Frontal cortex (tissue), 3 donors: ENCODE measurements at regions not wholly inside any gene's neighbourhood (a gene's known extent, or its start where the extent isn't known, plus 50 kb on each side); places are given as distances from the start of the nearest gene placed in this dataset.

Experiments used
- DNase-seq, 2 donors: peaks; one replicate each; pipeline ENCODE4 v3.0.0; 2012; ENCODE audit warnings: low spot score in 2 of 2
- FAIRE-seq: peaks from 2 replicates; lab custom pipeline; 2012; peaks lifted over from hg19 to GRCh38; lab: Jason Lieb, UNC
- donor health status: control.
- donor health status: control.
- donor health status: control.

- FAIRE-seq, result no peak
- DNase-seq, result no peak
These were observed 636.1 kb upstream of the FZD8 start for GRCh38 chr10:36278176-36278575.

- DNase-seq, result no peak
These were observed 635.4 kb upstream of the FZD8 start for GRCh38 chr10:36277459-36277858.

DNA sequence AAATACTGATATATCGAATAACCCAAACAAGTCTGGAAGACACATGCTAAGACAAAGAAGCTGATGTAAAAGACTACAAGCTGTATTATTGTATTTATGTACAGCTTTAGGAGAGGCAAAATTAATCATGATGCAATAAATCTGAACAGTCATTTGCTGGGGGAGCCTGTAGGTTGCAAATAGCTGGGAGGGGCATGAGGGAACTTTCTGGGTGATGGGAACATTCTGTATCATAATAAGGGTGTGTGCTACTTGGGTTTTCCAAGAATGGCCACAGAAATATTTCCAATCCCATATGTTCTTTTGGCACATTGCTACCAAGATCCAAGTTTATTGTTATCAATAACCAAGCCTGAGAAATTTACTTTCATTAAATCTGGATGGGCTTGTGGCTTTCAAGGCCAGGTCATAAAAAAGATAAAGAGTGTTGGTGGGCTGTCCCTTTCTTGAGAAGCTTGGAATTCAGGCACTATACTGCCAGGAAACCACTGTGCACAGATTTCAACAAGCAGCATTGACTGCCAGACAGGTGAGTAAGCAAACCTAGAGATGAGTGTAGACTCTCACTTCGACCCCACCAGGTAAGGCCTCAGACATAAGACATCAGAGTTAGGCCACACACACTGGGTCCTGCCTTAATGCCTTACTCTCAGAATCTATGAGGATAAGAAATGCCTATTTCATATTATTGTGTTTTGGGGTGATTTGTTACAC lies 629.7 kb upstream of the FZD8 start:
- FAIRE-seq (no peak), DNase-seq (no peak)

More at GRCh38 chr10:36277459-36277858, 635.4 kb upstream of the FZD8 start:
- no peak for FAIRE-seq

GRCh38 chr10:36269222-36269621 lies 627.1 kb upstream of the FZD8 start:
- DNase-seq, result no peak
- FAIRE-seq, result no peak

DNA sequence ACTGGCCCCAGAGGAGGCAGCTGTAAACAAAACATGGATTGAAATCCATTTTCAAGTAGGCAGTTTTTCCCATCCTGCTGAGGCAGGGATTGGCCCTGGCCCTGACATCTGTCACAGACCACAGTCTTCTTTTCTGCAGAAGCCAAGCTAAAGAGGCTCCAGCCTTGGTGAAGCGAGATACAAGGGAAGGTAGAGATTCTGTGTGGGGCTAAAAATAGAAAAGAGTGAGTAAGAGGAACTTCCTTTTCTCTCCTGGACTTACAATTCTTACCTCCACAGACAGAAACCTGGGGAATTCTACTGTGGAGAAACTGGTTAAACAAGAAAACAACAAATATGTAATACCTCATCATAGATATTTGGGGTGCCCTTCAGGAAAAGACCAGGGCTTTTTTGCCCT lies 624.8 kb upstream of the FZD8 start:
- DNase-seq, result no peak
- no peak for FAIRE-seq

- FAIRE-seq (no peak), DNase-seq (no peak)
These were observed 623.6 kb upstream of the FZD8 start for GRCh38 chr10:36265741-36266140.

DNA sequence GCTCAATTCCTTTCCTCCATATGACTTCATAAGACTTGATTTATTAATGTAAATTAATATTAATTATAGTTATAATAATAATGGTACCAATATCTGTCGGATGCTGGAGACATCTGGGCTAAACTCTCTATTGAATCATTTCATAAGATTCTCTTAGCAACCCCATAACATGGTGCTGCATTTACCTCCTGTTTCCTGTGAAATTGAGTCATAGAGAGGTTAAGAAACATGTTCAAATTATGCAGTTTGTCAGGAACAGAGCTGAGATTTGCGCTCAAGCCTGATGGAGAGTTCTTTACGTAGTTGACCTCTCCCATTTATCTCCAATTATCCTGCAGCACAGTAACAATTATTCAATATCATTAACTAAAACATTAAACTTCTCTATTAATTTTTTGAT lies 621.8 kb upstream of the FZD8 start:
- FAIRE-seq (no peak), DNase-seq (no peak)

DNA sequence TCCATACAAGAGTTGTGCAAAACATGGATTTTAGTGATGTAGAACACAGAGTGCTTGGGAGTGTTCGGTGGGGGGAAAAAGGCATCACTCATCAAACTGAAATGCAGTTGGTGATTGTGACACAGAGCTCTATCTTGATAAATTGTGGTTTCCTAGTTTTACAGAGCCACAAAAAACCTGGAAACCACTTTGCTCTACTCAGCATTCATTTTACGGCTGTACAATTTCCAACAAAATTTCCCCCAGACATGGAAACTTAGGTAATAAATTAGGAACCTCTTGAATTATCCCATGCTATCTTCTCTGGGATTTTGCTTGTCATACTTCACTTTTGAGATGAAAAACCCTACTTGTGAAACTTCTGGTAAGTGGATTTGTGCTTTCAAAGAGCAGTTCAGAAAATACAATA lies 614.9 kb upstream of the FZD8 start:
- DNase-seq, result no peak
- FAIRE-seq, result no peak

GRCh38 chr10:36256166-36256565 lies 614.1 kb upstream of the FZD8 start:
- FAIRE-seq, result no peak
- DNase-seq, result no peak

- DNase-seq (no peak), FAIRE-seq (no peak)
These were observed 612.1 kb upstream of the FZD8 start for GRCh38 chr10:36254199-36254598.

GRCh38 chr10:36253731-36254130 lies 611.6 kb upstream of the FZD8 start:
- no peak for FAIRE-seq
- no peak for DNase-seq

GRCh38 chr10:36251068-36251467 lies 609.0 kb upstream of the FZD8 start:
- DNase-seq (no peak), FAIRE-seq (no peak)

DNA sequence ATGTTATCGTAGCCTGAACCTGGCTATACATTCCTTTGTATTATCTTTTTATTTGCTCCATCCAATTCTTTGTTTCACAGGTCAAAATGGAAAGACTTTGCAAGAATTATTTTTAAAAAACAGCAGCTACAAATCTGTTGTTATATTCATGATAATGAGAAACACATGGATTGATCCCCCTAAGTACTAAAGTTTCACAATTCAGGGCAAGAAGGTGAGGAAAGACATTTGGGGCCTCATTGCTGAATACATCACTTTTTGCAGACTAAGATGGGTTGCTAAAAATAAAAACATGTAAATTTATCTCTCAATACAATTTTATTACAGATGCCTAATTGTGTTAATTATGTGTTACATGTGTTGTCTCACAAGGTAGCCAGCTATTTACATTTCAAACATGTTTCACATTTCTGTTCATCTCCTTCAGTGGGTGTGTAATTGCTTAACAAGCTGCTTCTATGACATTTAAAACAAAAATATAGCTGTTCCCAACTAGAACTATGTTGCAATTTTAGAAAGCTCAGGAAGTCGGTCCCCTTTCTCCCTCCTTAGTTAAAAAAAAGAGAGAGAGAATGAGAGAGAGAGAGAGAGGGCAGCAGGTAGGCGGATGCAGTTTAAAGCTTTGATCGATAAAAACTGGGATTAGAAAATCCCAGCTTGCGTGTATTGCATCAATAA lies 606.3 kb upstream of the FZD8 start:
- FAIRE-seq, result no peak

GRCh38 chr10:36247478-36247877 lies 605.4 kb upstream of the FZD8 start:
- no peak for DNase-seq
- no peak for FAIRE-seq

More for the DNA sequence above, 606.3 kb upstream of the FZD8 start:
- DNase-seq, result no peak

- FAIRE-seq (no peak), DNase-seq (no peak)
These were observed 594.8 kb upstream of the FZD8 start for GRCh38 chr10:36236931-36237330.

DNA sequence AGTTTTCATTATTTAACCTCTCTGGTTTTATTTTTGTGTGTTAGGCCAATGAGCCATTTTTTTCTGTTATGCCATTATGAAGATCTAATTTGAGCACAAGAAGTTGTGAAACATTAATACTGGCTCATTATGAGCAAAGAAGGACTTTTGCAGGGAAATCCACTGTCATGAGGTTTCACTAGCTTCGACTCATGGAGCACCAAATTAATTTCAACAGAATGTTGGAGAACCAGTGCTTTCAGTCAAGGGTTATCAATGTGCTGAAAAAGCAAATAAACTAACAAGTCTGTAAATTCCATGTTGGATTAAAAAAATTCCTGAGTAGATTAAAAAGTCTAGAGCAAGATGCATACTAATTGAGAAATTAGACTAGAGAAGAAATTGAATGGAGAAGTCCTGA lies 594.2 kb upstream of the FZD8 start:
- no peak for DNase-seq

DNA sequence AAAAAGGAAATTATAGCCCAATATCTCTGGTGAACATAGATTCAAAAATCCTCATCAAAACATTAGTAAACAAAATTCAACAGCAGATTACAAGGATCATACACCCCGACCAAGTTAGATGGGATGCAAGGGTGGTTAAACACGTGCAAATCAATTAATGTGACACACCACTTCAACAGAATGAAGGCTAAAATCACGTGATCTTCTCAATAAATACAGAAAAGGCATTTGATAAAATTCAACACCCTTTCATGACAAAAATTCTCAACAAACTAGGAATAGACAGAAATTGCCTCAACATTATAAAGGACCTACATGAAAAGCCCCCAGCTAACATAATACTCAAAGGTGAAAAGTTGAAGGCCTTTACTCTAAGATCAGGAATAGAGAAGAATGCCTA lies 590.8 kb upstream of the FZD8 start:
- DNase-seq (no peak), FAIRE-seq (no peak)

More for the DNA sequence above, 594.2 kb upstream of the FZD8 start:
- no peak for FAIRE-seq

- DNase-seq (no peak), FAIRE-seq (no peak)
These were observed 582.4 kb upstream of the FZD8 start for GRCh38 chr10:36224431-36224985.

DNA sequence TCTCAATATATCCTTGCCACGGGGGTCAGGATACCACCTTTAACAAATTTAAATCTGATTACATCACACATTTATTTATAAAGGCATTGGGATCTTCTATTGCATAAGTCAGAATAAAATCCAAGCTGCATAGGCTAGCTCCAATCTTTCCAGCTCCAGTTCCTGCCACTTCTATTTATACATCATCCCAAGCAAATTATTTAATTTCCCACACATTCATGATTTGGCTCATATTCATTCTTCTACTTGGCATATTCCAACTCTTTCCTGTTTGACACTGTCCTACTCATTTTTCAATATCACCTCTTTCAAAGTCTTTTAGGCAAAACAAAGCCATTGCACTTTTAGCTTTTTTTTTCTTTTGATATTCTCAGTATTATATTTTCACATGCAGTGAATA lies 579.0 kb upstream of the FZD8 start:
- no peak for FAIRE-seq
- DNase-seq, result no peak

DNA sequence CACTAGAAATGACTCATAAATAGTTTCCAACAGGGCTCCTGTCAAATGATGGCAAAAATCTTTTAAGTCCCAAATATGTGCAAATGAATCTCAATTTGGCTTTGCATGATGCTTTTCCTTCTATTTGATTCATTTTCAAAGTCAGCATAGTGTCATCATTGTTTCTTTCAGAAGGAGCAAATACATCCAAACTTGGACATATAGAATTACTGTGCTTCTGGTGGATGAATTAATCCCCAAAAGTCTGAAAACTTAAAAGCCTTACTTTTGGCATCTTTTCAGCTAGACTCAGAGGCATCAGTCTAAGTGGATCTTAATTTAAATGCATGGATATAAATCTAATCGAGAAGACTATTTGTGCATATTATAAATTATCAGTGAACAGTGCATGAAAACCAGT lies 578.1 kb upstream of the FZD8 start:
- FAIRE-seq, result no peak
- no peak for DNase-seq

- no peak for FAIRE-seq
- no peak for DNase-seq
These were observed 569.8 kb upstream of the FZD8 start for GRCh38 chr10:36211856-36212255.
